ENCODE measurements at regions not wholly inside any gene's neighbourhood (a gene's known extent, or its start where the extent isn't known, plus 50 kb on each side); places are given as distances from the start of the nearest gene placed in this dataset.

GRCh38 chr14:97709552-97709951 is 912.4 kb downstream of the VRK1 start:
- TF ChIP-seq CTCF (conservative IDR thresholded peaks at IDR 0.05 in 1 of 2, IDR thresholded peaks at IDR 0.05 in 1 of 2; ENCODE audit: extremely low read depth in 1 of 2, insufficient read depth in 1 of 2, low read depth in 1 of 2, low read length in 2 of 2) (no peak), EZH2 (IDR thresholded peaks at IDR 0.05; ENCODE audit: borderline replicate concordance, low read length) (no peak)

Measured in mammary epithelial cell (primary cell).